RWPE1 (cell line): ENCODE measurements at regions not wholly inside any gene's neighbourhood (a gene's known extent, or its start where the extent isn't known, plus 50 kb on each side); places are given as distances from the start of the nearest gene placed in this dataset.

Experiments used
- CTCF ChIA-PET: fragments of 350-600 bp; sonication (Branson Sonifier 250); formaldehyde crosslinking; extraction: SDS; loops from one replicate; lab custom pipeline; 2021; lab: Yijun Ruan, JAX
- POLR2A ChIA-PET: fragments of 400-600 bp; formaldehyde crosslinking; extraction: SDS; loops from one replicate; lab custom pipeline; 2020; ENCODE audit warnings: antibody characterized with exemption; ENCODE audit not compliant: low non-redundant PET; lab: Yijun Ruan, JAX
- DNase-seq: peaks from one replicate; pipeline ENCODE4 v3.0.0; 2012; ENCODE audit warnings: low spot score
- H3K27ac ChIP-seq: fragments of 450-650 bp; 2 replicates; pipeline ENCODE4 v1.5.1; 2017
- CTCF ChIP-seq: fragments of 450-650 bp; conservative IDR thresholded peaks from 2 replicates; pipeline ENCODE4 v1.5.1; 2017; ENCODE audit warnings: low read depth, mild to moderate bottlenecking

DNA sequence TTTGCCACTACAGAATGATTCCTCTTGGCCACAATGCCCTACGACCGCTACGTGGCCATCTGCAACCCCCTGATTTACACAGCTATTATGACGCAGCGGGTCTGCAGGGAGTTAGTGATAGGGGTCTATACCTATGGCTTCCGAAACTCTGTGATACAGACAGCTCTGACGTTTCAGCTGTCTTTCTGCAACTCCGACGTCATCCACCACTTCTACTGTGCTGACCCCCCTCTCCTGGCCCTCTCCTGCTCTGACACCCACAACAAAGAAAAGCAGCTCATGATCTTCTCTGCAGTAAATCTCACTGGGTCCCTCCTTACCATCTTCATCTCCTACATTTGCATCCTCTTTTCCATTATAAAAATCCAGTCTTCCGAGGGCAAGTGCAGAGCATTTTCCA lies 52.3 kb upstream of the OR5P2 start:
- DNase-seq, result no peak
- POLR2A ChIA-PET, result no interaction called here
- no peak for TF ChIP-seq CTCF
- H3K27ac ChIP-seq, result no peak overlapping the region
- CTCF ChIA-PET, result no interaction called here
